ENCODE measurements at regions not wholly inside any gene's neighbourhood (a gene's known extent, or its start where the extent isn't known, plus 50 kb on each side); places are given as distances from the start of the nearest gene placed in this dataset.

GRCh38 chr12:114045349-114045748 lies 79.2 kb upstream of the RBM19 start:
- TF ChIP-seq, protein P1, sequence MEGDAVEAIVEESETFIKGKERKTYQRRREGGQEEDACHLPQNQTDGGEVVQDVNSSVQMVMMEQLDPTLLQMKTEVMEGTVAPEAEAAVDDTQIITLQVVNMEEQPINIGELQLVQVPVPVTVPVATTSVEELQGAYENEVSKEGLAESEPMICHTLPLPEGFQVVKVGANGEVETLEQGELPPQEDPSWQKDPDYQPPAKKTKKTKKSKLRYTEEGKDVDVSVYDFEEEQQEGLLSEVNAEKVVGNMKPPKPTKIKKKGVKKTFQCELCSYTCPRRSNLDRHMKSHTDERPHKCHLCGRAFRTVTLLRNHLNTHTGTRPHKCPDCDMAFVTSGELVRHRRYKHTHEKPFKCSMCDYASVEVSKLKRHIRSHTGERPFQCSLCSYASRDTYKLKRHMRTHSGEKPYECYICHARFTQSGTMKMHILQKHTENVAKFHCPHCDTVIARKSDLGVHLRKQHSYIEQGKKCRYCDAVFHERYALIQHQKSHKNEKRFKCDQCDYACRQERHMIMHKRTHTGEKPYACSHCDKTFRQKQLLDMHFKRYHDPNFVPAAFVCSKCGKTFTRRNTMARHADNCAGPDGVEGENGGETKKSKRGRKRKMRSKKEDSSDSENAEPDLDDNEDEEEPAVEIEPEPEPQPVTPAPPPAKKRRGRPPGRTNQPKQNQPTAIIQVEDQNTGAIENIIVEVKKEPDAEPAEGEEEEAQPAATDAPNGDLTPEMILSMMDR (IDR thresholded peaks at IDR 0.05; ENCODE audit: low read depth, low read length, missing control alignments): no peak
- no peak for DNase-seq (ENCODE audit: low read depth)
- no peak overlapping the region for H3K4me3 ChIP-seq (ENCODE audit: low read depth, low read length)

- TF ChIP-seq, protein P1 (IDR thresholded peaks at IDR 0.05; ENCODE audit: low read depth, low read length, missing control alignments): no peak
- DNase-seq (ENCODE audit: low read depth): no peak
- no peak overlapping the region for H3K4me3 ChIP-seq (ENCODE audit: low read depth, low read length)
Observed at GRCh38 chr12:114041590-114041989, 75.5 kb upstream of the RBM19 start.

DNA sequence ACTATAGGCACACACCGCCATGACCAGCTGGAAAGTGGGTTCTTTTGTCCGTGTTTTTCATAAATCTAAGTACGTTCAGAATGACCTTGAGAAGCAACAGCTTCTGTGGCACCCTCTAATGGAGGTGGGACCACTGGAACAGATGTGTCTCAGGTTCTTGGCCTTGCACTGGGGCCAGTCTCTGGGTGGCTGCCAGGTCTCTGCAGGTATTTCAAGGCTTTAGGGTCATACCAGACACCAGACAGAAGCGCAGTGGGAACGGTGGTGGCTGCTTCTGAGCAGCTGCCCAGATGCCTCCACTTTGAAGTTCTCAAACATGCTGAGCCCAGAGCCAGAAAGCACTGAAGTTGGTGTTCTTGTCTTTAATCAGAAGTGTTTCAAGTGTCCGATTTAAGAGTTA lies 75.0 kb upstream of the RBM19 start:
- no peak overlapping the region for H3K4me3 ChIP-seq (ENCODE audit: low read depth, low read length)
- TF ChIP-seq, protein P1 (IDR thresholded peaks at IDR 0.05; ENCODE audit: low read depth, low read length, missing control alignments): no peak
- no peak for DNase-seq (ENCODE audit: low read depth)

DNA sequence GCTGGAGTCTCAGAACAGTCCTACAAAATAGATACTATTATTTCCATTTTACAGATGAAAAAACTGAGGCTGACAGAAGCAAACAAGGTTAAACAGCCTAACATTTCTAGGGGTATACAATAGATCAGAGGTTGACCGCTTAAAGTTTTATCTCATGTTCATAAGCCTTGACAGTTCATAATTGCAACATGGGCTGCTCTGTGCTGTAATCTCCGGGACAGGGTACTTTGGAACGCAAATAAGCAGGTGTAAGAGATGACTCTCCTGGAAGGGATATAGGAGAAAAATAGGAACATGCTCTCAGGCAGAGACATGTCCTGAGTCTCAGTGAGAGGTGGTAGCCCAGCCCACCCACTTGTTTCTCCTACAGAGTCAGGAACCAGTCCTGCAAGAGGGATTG lies 72.8 kb upstream of the RBM19 start:
- TF ChIP-seq, protein P1 (IDR thresholded peaks at IDR 0.05; ENCODE audit: low read depth, low read length, missing control alignments): no peak
- DNase-seq (ENCODE audit: low read depth): no peak

DNA sequence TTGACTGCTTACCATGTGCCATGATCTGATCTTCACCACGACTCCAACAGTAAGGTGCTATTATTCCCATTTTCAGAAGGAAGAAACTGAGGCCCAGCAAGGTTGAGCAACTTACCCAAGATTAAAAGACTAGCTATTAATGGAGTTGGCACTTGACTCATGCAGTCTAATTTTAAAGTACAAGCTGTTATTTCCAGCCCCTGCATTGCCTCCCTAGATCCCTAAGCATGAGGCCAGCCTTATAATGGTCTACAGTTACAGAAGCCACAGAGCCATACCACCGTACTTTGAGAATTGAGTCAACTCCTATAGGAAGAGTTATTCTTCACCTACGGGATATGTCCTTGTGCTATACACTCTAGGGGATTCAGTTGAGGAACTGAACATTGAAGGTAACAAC lies 66.7 kb upstream of the RBM19 start:
- no peak for DNase-seq (ENCODE audit: low read depth)
- H3K4me3 ChIP-seq (ENCODE audit: low read depth, low read length): no peak overlapping the region
- TF ChIP-seq, protein P1 (IDR thresholded peaks at IDR 0.05; ENCODE audit: low read depth, low read length, missing control alignments): no peak

More for the DNA sequence above, 72.8 kb upstream of the RBM19 start:
- no peak overlapping the region for H3K4me3 ChIP-seq (ENCODE audit: low read depth, low read length)

- no peak for DNase-seq (ENCODE audit: low read depth)
- no peak overlapping the region for H3K4me3 ChIP-seq (ENCODE audit: low read depth, low read length)
- TF ChIP-seq, protein P1 (IDR thresholded peaks at IDR 0.05; ENCODE audit: low read depth, low read length, missing control alignments): no peak
Observed at GRCh38 chr12:114030451-114030850, 64.3 kb upstream of the RBM19 start.

- TF ChIP-seq, protein P1 (IDR thresholded peaks at IDR 0.05; ENCODE audit: low read depth, low read length, missing control alignments): no peak
- no peak for DNase-seq (ENCODE audit: low read depth)
- H3K4me3 ChIP-seq (ENCODE audit: low read depth, low read length): no peak overlapping the region
Observed at GRCh38 chr12:114026805-114027204, 60.7 kb upstream of the RBM19 start.
